ENCODE measurements at regions not wholly inside any gene's neighbourhood (a gene's known extent, or its start where the extent isn't known, plus 50 kb on each side); places are given as distances from the start of the nearest gene placed in this dataset.

- ChIA-PET CTCF (ENCODE audit: low intra/inter-chr PET ratio, low total read pairs) (no interaction called here), POLR2A (no interaction called here)
- Histone ChIP-seq H3K4me3 (replicated peaks in 1 of 3; ENCODE audit: insufficient read depth in 1 of 3, low read depth in 2 of 3, low read length in 3 of 3) (no peak overlapping the region), H3K9ac (ENCODE audit: insufficient read depth, low read depth, low read length) (no peak overlapping the region), H3K36me3 (replicated peaks in 1 of 2; ENCODE audit: control insufficient read depth in 1 of 2, insufficient read depth in 2 of 2, low read length in 2 of 2) (no peaks in the 10 kb centered on the region), H2AFZ (ENCODE audit: low read length) (no peak overlapping the region), H4K20me1 (ENCODE audit: insufficient read depth, low read length) (no peaks in the 10 kb centered on the region), H3K9me3 (ENCODE audit: low read length) (no peaks in the 10 kb centered on the region), H3K4me2 (ENCODE audit: low read depth, low read length) (no peak overlapping the region), H3K79me2 (ENCODE audit: insufficient read depth, low read length) (no peaks in the 10 kb centered on the region), H3K4me1 (ENCODE audit: insufficient read depth, low read length) (no peaks in the 10 kb centered on the region), H3K27ac (ENCODE audit: extremely low read length, insufficient read depth, low read length) (no peak overlapping the region), H3K27me3 (ENCODE audit: control insufficient read depth in 1 of 2, insufficient read depth in 2 of 2, low read length in 2 of 2) (no peaks in the 10 kb centered on the region)
- FAIRE-seq, result no peak
- TF ChIP-seq, protein P1, sequence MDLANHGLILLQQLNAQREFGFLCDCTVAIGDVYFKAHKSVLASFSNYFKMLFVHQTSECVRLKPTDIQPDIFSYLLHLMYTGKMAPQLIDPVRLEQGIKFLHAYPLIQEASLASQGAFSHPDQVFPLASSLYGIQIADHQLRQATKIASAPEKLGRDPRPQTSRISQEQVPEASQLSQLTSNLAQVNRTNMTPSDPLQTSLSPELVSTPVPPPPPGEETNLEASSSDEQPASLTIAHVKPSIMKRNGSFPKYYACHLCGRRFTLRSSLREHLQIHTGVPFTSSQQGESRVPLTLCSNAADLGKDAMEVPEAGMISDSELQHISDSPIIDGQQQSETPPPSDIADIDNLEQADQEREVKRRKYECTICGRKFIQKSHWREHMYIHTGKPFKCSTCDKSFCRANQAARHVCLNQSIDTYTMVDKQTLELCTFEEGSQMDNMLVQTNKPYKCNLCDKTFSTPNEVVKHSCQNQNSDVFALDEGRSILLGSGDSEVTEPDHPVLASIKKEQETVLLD (CRISPR knock-in tag; IDR thresholded peaks at IDR 0.05; ENCODE audit: low read depth), result no peak
- TF ChIP-seq ZFP36L1 (CRISPR knock-in tag; IDR thresholded peaks at IDR 0.05) (no peak), EP300 (IDR thresholded peaks at IDR 0.05; ENCODE audit: low read depth in 2 of 2, low read length in 2 of 2) (no peak), EP300 (CRISPR knock-in tag; IDR thresholded peaks at IDR 0.05; ENCODE audit: borderline replicate concordance) (no peak), GABPB1 (CRISPR knock-in tag; IDR thresholded peaks at IDR 0.05) (no peak), EZH2 (conservative IDR thresholded peaks at IDR 0.05; ENCODE audit: low read depth, low read length) (no peak), FIP1L1 (IDR thresholded peaks at IDR 0.05; ENCODE audit: borderline replicate concordance, insufficient read depth, low read depth, low read length) (no peak), YEATS4 (CRISPR knock-in tag; IDR thresholded peaks at IDR 0.05; ENCODE audit: borderline replicate concordance) (no peak), ZNF335 (CRISPR knock-in tag; IDR thresholded peaks at IDR 0.05) (no peak), HMG20B (CRISPR knock-in tag; conservative IDR thresholded peaks at IDR 0.05) (no peak), SRSF9 (IDR thresholded peaks at IDR 0.05; ENCODE audit: borderline replicate concordance, insufficient read depth, low read depth, low read length, poor library complexity, severe bottlenecking) (no peak), ZNF674 (CRISPR knock-in tag; IDR thresholded peaks at IDR 0.05; ENCODE audit: low read depth) (no peak), MATR3 (CRISPR knock-in tag; IDR thresholded peaks at IDR 0.05) (no peak), NFE2L1 (CRISPR knock-in tag; IDR thresholded peaks at IDR 0.05; ENCODE audit: borderline replicate concordance) (no peak), ZNF572 (CRISPR knock-in tag; IDR thresholded peaks at IDR 0.05) (no peak), NFYC (CRISPR knock-in tag; IDR thresholded peaks at IDR 0.05) (no peak)
- TF ChIP-seq, protein P2, sequence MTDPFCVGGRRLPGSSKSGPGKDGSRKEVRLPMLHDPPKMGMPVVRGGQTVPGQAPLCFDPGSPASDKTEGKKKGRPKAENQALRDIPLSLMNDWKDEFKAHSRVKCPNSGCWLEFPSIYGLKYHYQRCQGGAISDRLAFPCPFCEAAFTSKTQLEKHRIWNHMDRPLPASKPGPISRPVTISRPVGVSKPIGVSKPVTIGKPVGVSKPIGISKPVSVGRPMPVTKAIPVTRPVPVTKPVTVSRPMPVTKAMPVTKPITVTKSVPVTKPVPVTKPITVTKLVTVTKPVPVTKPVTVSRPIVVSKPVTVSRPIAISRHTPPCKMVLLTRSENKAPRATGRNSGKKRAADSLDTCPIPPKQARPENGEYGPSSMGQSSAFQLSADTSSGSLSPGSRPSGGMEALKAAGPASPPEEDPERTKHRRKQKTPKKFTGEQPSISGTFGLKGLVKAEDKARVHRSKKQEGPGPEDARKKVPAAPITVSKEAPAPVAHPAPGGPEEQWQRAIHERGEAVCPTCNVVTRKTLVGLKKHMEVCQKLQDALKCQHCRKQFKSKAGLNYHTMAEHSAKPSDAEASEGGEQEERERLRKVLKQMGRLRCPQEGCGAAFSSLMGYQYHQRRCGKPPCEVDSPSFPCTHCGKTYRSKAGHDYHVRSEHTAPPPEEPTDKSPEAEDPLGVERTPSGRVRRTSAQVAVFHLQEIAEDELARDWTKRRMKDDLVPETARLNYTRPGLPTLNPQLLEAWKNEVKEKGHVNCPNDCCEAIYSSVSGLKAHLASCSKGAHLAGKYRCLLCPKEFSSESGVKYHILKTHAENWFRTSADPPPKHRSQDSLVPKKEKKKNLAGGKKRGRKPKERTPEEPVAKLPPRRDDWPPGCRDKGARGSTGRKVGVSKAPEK (CRISPR knock-in tag; IDR thresholded peaks at IDR 0.05; ENCODE audit: borderline replicate concordance), result no peak
- TF ChIP-seq, protein P3, sequence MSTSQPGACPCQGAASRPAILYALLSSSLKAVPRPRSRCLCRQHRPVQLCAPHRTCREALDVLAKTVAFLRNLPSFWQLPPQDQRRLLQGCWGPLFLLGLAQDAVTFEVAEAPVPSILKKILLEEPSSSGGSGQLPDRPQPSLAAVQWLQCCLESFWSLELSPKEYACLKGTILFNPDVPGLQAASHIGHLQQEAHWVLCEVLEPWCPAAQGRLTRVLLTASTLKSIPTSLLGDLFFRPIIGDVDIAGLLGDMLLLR (CRISPR knock-in tag; IDR thresholded peaks at IDR 0.05), result no peak
- intact Hi-C loops (cut with micrococcal nuclease; ENCODE audit: unreplicated experiment), result no loop called here
- in situ Hi-C loops (cut with HindIII; ENCODE audit: extremely low pct_ligation_motif_present, low pct_unique_long_range_greater_than_20kb), result no loop called here
- ATAC-seq, result no peak
- BruUV-seq (replicated peaks), result no TSS peak
- WGBS (ENCODE audit: low lambda C conversion rate), result 60% methylated on average over 5 of the region's 5 CpGs
- DNase-seq (ENCODE audit: low spot score), result no peak
Measured at GRCh38 chr9:109971226-109971625, 191.2 kb downstream of the PALM2AKAP2 start.
